ENCODE measurements at regions not wholly inside any gene's neighbourhood (a gene's known extent, or its start where the extent isn't known, plus 50 kb on each side); places are given as distances from the start of the nearest gene placed in this dataset.
"Not testable (repeated sequence)": the region's sequence is repeated elsewhere in the genome, so short reads cannot be mapped to it uniquely, and the experiment has no call there.

DNA sequence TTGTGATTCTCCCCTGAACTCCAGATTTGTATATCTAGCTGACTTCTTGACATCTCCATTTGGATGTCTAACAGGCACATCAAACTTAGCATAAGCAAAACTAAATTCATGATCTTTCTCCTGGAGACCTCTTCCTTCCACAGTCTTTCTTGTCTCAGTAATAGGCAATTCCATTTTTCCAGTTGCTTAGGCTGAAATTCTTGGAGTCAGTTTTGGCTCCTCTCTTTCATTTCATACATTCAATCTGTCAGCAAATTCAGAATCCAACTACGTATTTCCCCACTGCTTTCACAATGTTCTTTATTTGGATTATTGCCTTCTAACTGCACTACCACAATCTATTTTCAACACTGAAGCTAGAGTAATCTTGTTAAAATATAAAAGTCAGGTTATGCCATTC, 219.9 kb upstream of the GLRA2 start:
- Histone ChIP-seq H4K20me1 (replicated peaks; ENCODE audit: control insufficient read depth, extremely low read depth, insufficient read depth, low read length) (no peaks in the 10 kb centered on the region), H3K9me3 (replicated peaks; ENCODE audit: control insufficient read depth, insufficient read depth, low read length) (no peaks in the 10 kb centered on the region), H3K79me2 (ENCODE audit: control insufficient read depth, insufficient read depth, low read length) (no peaks in the 10 kb centered on the region), H3K27me3 (ENCODE audit: control insufficient read depth in 2 of 2, insufficient read depth in 2 of 2, low read length in 2 of 2) (no peaks in the 10 kb centered on the region), H3K9ac (replicated peaks; ENCODE audit: extremely low read depth, insufficient read depth, low read length) (no peak overlapping the region), H3K4me3 (replicated peaks in 1 of 3; ENCODE audit: insufficient read depth in 1 of 3, low read depth in 1 of 3, low read length in 3 of 3) (no peak overlapping the region), H2AFZ (ENCODE audit: low read depth, low read length) (no peak overlapping the region), H3K4me2 (ENCODE audit: insufficient read depth, low read length) (no peak overlapping the region), H3K4me1 (ENCODE audit: control insufficient read depth, extremely low read depth, insufficient read depth, low read length) (no peaks in the 10 kb centered on the region), H3K9me1 (replicated peaks; ENCODE audit: control insufficient read depth, extremely low read depth, insufficient read depth, low read length) (no peaks in the 10 kb centered on the region), H3K27ac (ENCODE audit: insufficient read depth, low read depth, low read length) (no peak overlapping the region), H3K36me3 (ENCODE audit: control insufficient read depth in 2 of 2, extremely low read depth in 1 of 2, insufficient read depth in 2 of 2, low read length in 2 of 2) (no peaks in the 10 kb centered on the region)
- TF ChIP-seq, protein P1, sequence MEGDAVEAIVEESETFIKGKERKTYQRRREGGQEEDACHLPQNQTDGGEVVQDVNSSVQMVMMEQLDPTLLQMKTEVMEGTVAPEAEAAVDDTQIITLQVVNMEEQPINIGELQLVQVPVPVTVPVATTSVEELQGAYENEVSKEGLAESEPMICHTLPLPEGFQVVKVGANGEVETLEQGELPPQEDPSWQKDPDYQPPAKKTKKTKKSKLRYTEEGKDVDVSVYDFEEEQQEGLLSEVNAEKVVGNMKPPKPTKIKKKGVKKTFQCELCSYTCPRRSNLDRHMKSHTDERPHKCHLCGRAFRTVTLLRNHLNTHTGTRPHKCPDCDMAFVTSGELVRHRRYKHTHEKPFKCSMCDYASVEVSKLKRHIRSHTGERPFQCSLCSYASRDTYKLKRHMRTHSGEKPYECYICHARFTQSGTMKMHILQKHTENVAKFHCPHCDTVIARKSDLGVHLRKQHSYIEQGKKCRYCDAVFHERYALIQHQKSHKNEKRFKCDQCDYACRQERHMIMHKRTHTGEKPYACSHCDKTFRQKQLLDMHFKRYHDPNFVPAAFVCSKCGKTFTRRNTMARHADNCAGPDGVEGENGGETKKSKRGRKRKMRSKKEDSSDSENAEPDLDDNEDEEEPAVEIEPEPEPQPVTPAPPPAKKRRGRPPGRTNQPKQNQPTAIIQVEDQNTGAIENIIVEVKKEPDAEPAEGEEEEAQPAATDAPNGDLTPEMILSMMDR (IDR thresholded peaks at IDR 0.05; ENCODE audit: extremely low read depth in 1 of 2, insufficient read depth in 1 of 2, low read depth in 1 of 2, low read length in 2 of 2) = no peak
- no peak for TF ChIP-seq POLR2AphosphoS5 (IDR thresholded peaks at IDR 0.05; ENCODE audit: insufficient read depth, low read depth, low read length)
- TF ChIP-seq GATA2 (IDR thresholded peaks at IDR 0.05; ENCODE audit: insufficient read depth, insufficient read length, low read depth, low read length) = no peak
- TF ChIP-seq EZH2 (IDR thresholded peaks at IDR 0.05; ENCODE audit: borderline replicate concordance, low read depth, low read length, severe bottlenecking) = no peak
- TF ChIP-seq MAX (IDR thresholded peaks at IDR 0.05; ENCODE audit: insufficient read depth, insufficient read length) = no peak
- POLR2A ChIA-PET = no interaction called here
- no TSS peak for BruUV-seq (replicated peaks)
- dilution Hi-C loops (cut with MboI; ENCODE audit: extremely low pct_ligation_motif_present, low sequenced_read_pairs) (no loop called here), intact Hi-C loops (cut with micrococcal nuclease) (no loop called here)
- CTCF ChIA-PET = no interaction called here
- DNase-seq (ENCODE audit: low read depth, low spot score) = no peak
- no peak for FAIRE-seq

GRCh38 chrX:14308976-14309375, 220.4 kb upstream of the GLRA2 start:
- H3K9me1 ChIP-seq (replicated peaks; ENCODE audit: control insufficient read depth, extremely low read depth, insufficient read depth, low read length); H3K27ac ChIP-seq (ENCODE audit: insufficient read depth, low read depth, low read length); BruUV-seq (replicated peaks); FAIRE-seq; POLR2A ChIA-PET; H2AFZ ChIP-seq (ENCODE audit: low read depth, low read length); H3K4me3 ChIP-seq (replicated peaks in 1 of 3; ENCODE audit: insufficient read depth in 1 of 3, low read depth in 1 of 3, low read length in 3 of 3); intact Hi-C loops (cut with micrococcal nuclease); H4K20me1 ChIP-seq (replicated peaks; ENCODE audit: control insufficient read depth, extremely low read depth, insufficient read depth, low read length); H3K79me2 ChIP-seq (ENCODE audit: control insufficient read depth, insufficient read depth, low read length); H3K9me3 ChIP-seq (replicated peaks; ENCODE audit: control insufficient read depth, insufficient read depth, low read length); DNase-seq (ENCODE audit: low read depth, low spot score); CTCF ChIA-PET; dilution Hi-C loops (cut with MboI; ENCODE audit: extremely low pct_ligation_motif_present, low sequenced_read_pairs); H3K36me3 ChIP-seq (ENCODE audit: control insufficient read depth in 2 of 2, extremely low read depth in 1 of 2, insufficient read depth in 2 of 2, low read length in 2 of 2); H3K27me3 ChIP-seq (ENCODE audit: control insufficient read depth in 2 of 2, insufficient read depth in 2 of 2, low read length in 2 of 2); H3K9ac ChIP-seq (replicated peaks; ENCODE audit: extremely low read depth, insufficient read depth, low read length); H3K4me2 ChIP-seq (ENCODE audit: insufficient read depth, low read length); H3K4me1 ChIP-seq (ENCODE audit: control insufficient read depth, extremely low read depth, insufficient read depth, low read length): not testable (repeated sequence)

Measured in endothelial cell of umbilical vein (primary cell).